B cell (primary cell): ENCODE measurements at regions not wholly inside any gene's neighbourhood (a gene's known extent, or its start where the extent isn't known, plus 50 kb on each side); places are given as distances from the start of the nearest gene placed in this dataset.

ENCODE experiments used
- ATAC-seq: fragments of 200-7000 bp; cut with Tn5 transposase; one replicate; pipeline ENCODE4 v1.10.0; 2021; ENCODE audit warnings: low read depth, mild to moderate bottlenecking, moderate number of reproducible peaks, moderate library complexity
- CTCF ChIA-PET: fragments of 350-600 bp; sonication (Branson Sonifier 250); formaldehyde crosslinking; loops from one replicate; lab custom pipeline; 2021; ENCODE audit warnings: antibody characterized with exemption, inconsistent platforms; lab: Charles Lee
- POLR2A ChIA-PET: fragments of 350-600 bp; sonication (Branson Sonifier 250); formaldehyde crosslinking; loops from one replicate; lab custom pipeline; 2021; ENCODE audit warnings: antibody characterized with exemption; lab: Charles Lee
- DNase-seq: peaks from one replicate; pipeline ENCODE4 v3.0.0; 2013
- H2AFZ ChIP-seq: 2 replicates; pipeline ENCODE4 v1.6.1; 2012; ENCODE audit warnings: mild to moderate bottlenecking, low read depth, low read length; ENCODE audit not compliant: insufficient read depth, poor library complexity, severe bottlenecking
- H3K27ac ChIP-seq, 2 donors: 1 replicate in 1 of 2; 2 replicates in 1 of 2; pipeline ENCODE4 v1.5.1; 2012 to 2013; ENCODE audit warnings: low read length in 2 of 2, mild to moderate bottlenecking in 2 of 2, moderate library complexity in 1 of 2
- H3K27me3 ChIP-seq, 4 experiments: fragments of 200-600 bp in 1 of 4; sonication (generic) in 1 of 4; replicated peaks in 1 of 4; 1 replicate in 2 of 4; 2 replicates in 2 of 4; pipeline versions ENCODE4 v1.6.1 to v1.7.0; 2013 to 2016; ENCODE audit warnings: low read length in 3 of 4, mild to moderate bottlenecking in 2 of 4, mixed read lengths in 1 of 4, moderate library complexity in 1 of 4; ENCODE audit not compliant: insufficient read depth in 4 of 4, control insufficient read depth in 3 of 4; ENCODE audit errors: control extremely low read depth in 1 of 4
- H3K36me3 ChIP-seq, 2 experiments: replicated peaks in 1 of 2; 1 replicate in 1 of 2; 2 replicates in 1 of 2; pipeline versions ENCODE4 v1.6.1 to v1.7.1; 2013; ENCODE audit warnings: low read length in 1 of 2; ENCODE audit not compliant: insufficient read depth in 2 of 2, control insufficient read depth in 1 of 2; ENCODE audit errors: control extremely low read depth in 1 of 2, extremely low read depth in 1 of 2
- H3K4me1 ChIP-seq, 2 donors: fragments of 200-600 bp in 1 of 2; sonication (generic) in 1 of 2; 1 replicate in 1 of 2; 2 replicates in 1 of 2; pipeline versions ENCODE4 v1.5.1 to v1.6.1; 2013 to 2017; ENCODE audit warnings: low read length in 2 of 2; ENCODE audit not compliant: control insufficient read depth in 2 of 2, insufficient read depth in 2 of 2
- H3K4me2 ChIP-seq: replicated peaks from 2 replicates; pipeline ENCODE3; 2012; ENCODE audit warnings: mild to moderate bottlenecking, low read depth, low read length; ENCODE audit not compliant: poor library complexity, severe bottlenecking
- H3K4me3 ChIP-seq, 5 experiments: fragments of 200-600 bp in 1 of 5; sonication (generic) in 1 of 5; 1 replicate in 3 of 5; 2 replicates in 2 of 5; pipeline versions ENCODE4 v1.5.1 to v1.7.0; 2011 to 2016; ENCODE audit warnings: low read length in 4 of 5, mild to moderate bottlenecking in 4 of 5, low read depth in 2 of 5, control low read depth in 1 of 5, moderate library complexity in 1 of 5; ENCODE audit not compliant: insufficient read depth in 1 of 5; ENCODE audit errors: control extremely low read depth in 1 of 5, extremely low read depth in 1 of 5
- H3K79me2 ChIP-seq: fragments of 200-600 bp; sonication (generic); one replicate; pipeline ENCODE4 v1.6.0; 2016; ENCODE audit warnings: low read length; ENCODE audit not compliant: control insufficient read depth, insufficient read depth
- H3K9ac ChIP-seq: fragments of 200-600 bp; sonication (generic); 2 replicates; pipeline ENCODE4 v1.6.1; 2017; ENCODE audit warnings: mild to moderate bottlenecking, low read length, moderate library complexity
- H3K9me3 ChIP-seq, 3 donors: one replicate each; pipeline versions ENCODE4 v1.6.1 to v1.7.1; 2013; ENCODE audit warnings: low read length in 2 of 3; ENCODE audit not compliant: control insufficient read depth in 2 of 3, insufficient read depth in 1 of 3; ENCODE audit errors: control extremely low read depth in 1 of 3
- H4K20me1 ChIP-seq: 2 replicates; pipeline ENCODE4 v1.6.0; 2012; ENCODE audit warnings: mild to moderate bottlenecking, low read length; ENCODE audit not compliant: insufficient read depth, control insufficient read depth, poor library complexity, severe bottlenecking
- H3K27ac Mint-ChIP-seq: one replicate; pipeline ENCODE4 v1.8.0; 2021; ENCODE audit warnings: mixed read lengths
- H3K27me3 Mint-ChIP-seq: one replicate; pipeline ENCODE4 v1.8.0; 2021; ENCODE audit warnings: mixed read lengths
- H3K4me1 Mint-ChIP-seq: one replicate; pipeline ENCODE4 v1.8.0; 2021; ENCODE audit warnings: mixed read lengths
- H3K4me3 Mint-ChIP-seq: one replicate; pipeline ENCODE4 v1.8.0; 2021; ENCODE audit warnings: mixed read lengths
- H3K9me3 Mint-ChIP-seq: one replicate; pipeline ENCODE4 v1.8.0; 2022; ENCODE audit warnings: mixed read lengths; ENCODE audit not compliant: insufficient read depth
- CTCF ChIP-seq: fragments of 200-600 bp; IDR thresholded peaks from one replicate; pipeline ENCODE4 v1.8.0; 2022; ENCODE audit warnings: antibody characterized with exemption, mild to moderate bottlenecking
- EZH2 ChIP-seq: IDR thresholded peaks from 2 replicates; pipeline ENCODE4 v1.6.1; 2012; ENCODE audit warnings: borderline replicate concordance, low read depth, mild to moderate bottlenecking, moderate library complexity, low read length; ENCODE audit not compliant: insufficient read depth, poor library complexity, severe bottlenecking
- WGBS: methylation state at CpG from one replicate; pipeline ENCODE4 v1.1.5; 2013; ENCODE audit warnings: missing lambda C conversion rate; ENCODE audit not compliant: insufficient coverage; 5-methylcytosine and 5-hydroxymethylcytosine counted together
- intact Hi-C: fragments of 100-400 bp; cut with micrococcal nuclease; formaldehyde crosslinking; loops from one replicate; pipeline ENCODE4 v1.10.0; 2022

- H3K79me2 ChIP-seq = no peaks in the 10 kb centered on the region
- ChIA-PET CTCF (no interaction called here), POLR2A (no interaction called here)
- Mint-ChIP-seq H3K9me3 (no peaks in the 10 kb centered on the region), H3K27me3 (no peaks in the 10 kb centered on the region), H3K27ac (no peak overlapping the region), H3K4me1 (no peaks in the 10 kb centered on the region), H3K4me3 (no peak overlapping the region)
- no peak overlapping the region for H3K27ac ChIP-seq
- DNase-seq (no peak), ATAC-seq (no peak)
- no peaks in the 10 kb centered on the region for H3K36me3 ChIP-seq
- intact Hi-C loops = no loop called here
- H3K4me2 ChIP-seq = no peak overlapping the region
- TF ChIP-seq EZH2 (no peak), CTCF (no peak)
- no peak overlapping the region for H2AFZ ChIP-seq
- no peaks in the 10 kb centered on the region for H4K20me1 ChIP-seq
- no peak overlapping the region for H3K4me3 ChIP-seq
- H3K27me3 ChIP-seq = no peaks in the 10 kb centered on the region
- no peak overlapping the region for H3K9ac ChIP-seq
- H3K9me3 ChIP-seq = peaks cover 0 to 8% (median 0%) of the 10 kb centered on the region in 3 donors
- 86% methylated on average over 1 of the region's 4 CpGs for WGBS
- no peaks in the 10 kb centered on the region for H3K4me1 ChIP-seq
These were observed 841.2 kb upstream of the AUTS2 start for GRCh38 chr7:68756986-68757495.

GRCh38 chr7:68760556-68760955 is 837.7 kb upstream of the AUTS2 start:
- H2AFZ ChIP-seq = no peak overlapping the region
- no peaks in the 10 kb centered on the region for H3K27me3 ChIP-seq
- H3K4me3 ChIP-seq = no peak overlapping the region
- no CpG with 5 or more reads among the region's 3 CpGs for WGBS
- H3K4me1 ChIP-seq = no peaks in the 10 kb centered on the region
- ChIA-PET POLR2A (no interaction called here), CTCF (no interaction called here)
- H3K9me3 ChIP-seq = peaks cover 1 to 25% (median 7%) of the 10 kb centered on the region in 3 donors
- H4K20me1 ChIP-seq = no peaks in the 10 kb centered on the region
- Mint-ChIP-seq H3K4me1 (no peaks in the 10 kb centered on the region), H3K27ac (no peak overlapping the region), H3K4me3 (no peak overlapping the region), H3K9me3 (peaks cover 4% of the 10 kb centered on the region), H3K27me3 (no peaks in the 10 kb centered on the region)
- H3K79me2 ChIP-seq = no peaks in the 10 kb centered on the region
- no peak overlapping the region for H3K27ac ChIP-seq
- intact Hi-C loops = no loop called here
- TF ChIP-seq EZH2 = no peak
- no peak for TF ChIP-seq CTCF
- H3K36me3 ChIP-seq = no peaks in the 10 kb centered on the region
- no peak overlapping the region for H3K9ac ChIP-seq
- ATAC-seq = no peak
- H3K4me2 ChIP-seq = no peak overlapping the region
- no peak for DNase-seq
